HUES64 (cell line): ENCODE measurements at regions not wholly inside any gene's neighbourhood (a gene's known extent, or its start where the extent isn't known, plus 50 kb on each side); places are given as distances from the start of the nearest gene placed in this dataset.
"Not testable (repeated sequence)": the region's sequence is repeated elsewhere in the genome, so short reads cannot be mapped to it uniquely, and the experiment has no call there.

ENCODE experiments used
- H3K27ac ChIP-seq: 2 replicates; pipeline ENCODE4 v1.7.0; 2013; ENCODE audit warnings: low read depth, low read length, inconsistent platforms
- H3K27me3 ChIP-seq: 2 replicates; pipeline ENCODE4 v1.6.1; 2013; ENCODE audit warnings: mild to moderate bottlenecking, low read length; ENCODE audit not compliant: insufficient read depth
- H3K36me3 ChIP-seq: 2 replicates; pipeline ENCODE4 v1.6.1; 2013; ENCODE audit warnings: mild to moderate bottlenecking, low read length; ENCODE audit not compliant: insufficient read depth
- H3K4me1 ChIP-seq: 2 replicates; pipeline ENCODE4 v1.6.1; 2013; ENCODE audit warnings: mild to moderate bottlenecking, low read length, moderate library complexity; ENCODE audit not compliant: insufficient read depth
- H3K4me3 ChIP-seq: 2 replicates; pipeline ENCODE4 v1.5.1; 2013; ENCODE audit warnings: mild to moderate bottlenecking, low read length, moderate library complexity
- H3K9ac ChIP-seq: 2 replicates; pipeline ENCODE4 v1.6.1; 2013; ENCODE audit warnings: mild to moderate bottlenecking, low read depth, low read length
- H3K9me3 ChIP-seq: 2 replicates; pipeline ENCODE4 v1.6.1; 2013; ENCODE audit warnings: low read depth, low read length; ENCODE audit not compliant: insufficient read depth
- WGBS: fragments of 150-250, 120-280 bp; methylation state at CpG from one replicate; pipeline ENCODE4 v1.1.7; 2013; ENCODE audit warnings: missing lambda C conversion rate; 5-methylcytosine and 5-hydroxymethylcytosine counted together

DNA sequence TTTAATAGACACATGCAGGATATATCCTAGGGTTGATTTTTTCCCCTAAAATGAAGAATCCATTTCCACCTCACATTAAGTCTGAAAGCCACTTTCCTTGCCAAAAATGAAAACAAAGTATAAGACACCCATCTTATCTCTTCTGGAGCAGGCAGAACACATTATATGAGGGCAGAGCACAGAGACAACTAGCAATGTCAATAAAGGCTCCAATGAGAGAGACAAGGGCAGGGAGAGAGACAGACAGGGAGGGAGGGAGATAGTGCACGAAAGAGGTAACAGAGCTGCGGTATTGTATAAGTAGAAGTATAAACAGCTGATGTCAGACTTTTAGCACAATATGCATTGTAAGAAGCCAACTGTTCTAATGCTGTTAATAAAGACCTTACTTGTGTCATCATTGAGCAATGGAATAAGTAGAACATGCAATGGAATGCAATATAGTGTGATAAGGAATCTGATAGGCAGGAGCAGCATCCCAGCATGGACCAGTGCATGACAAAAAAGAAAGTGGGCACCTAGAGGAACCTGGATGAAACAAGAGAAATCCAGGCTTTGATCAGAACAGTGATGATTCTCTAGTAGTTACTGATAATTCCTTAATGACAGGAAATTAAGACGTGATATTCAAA, 150.6 kb upstream of the TCF4 start:
- Histone ChIP-seq H3K9me3 (no peaks in the 10 kb centered on the region), H3K36me3 (no peaks in the 10 kb centered on the region), H3K9ac (no peak overlapping the region), H3K27ac (no peak overlapping the region), H3K4me1 (no peaks in the 10 kb centered on the region), H3K4me3 (no peak overlapping the region), H3K27me3 (no peaks in the 10 kb centered on the region)
- 98% methylated on average over 3 of the region's 3 CpGs for WGBS

DNA sequence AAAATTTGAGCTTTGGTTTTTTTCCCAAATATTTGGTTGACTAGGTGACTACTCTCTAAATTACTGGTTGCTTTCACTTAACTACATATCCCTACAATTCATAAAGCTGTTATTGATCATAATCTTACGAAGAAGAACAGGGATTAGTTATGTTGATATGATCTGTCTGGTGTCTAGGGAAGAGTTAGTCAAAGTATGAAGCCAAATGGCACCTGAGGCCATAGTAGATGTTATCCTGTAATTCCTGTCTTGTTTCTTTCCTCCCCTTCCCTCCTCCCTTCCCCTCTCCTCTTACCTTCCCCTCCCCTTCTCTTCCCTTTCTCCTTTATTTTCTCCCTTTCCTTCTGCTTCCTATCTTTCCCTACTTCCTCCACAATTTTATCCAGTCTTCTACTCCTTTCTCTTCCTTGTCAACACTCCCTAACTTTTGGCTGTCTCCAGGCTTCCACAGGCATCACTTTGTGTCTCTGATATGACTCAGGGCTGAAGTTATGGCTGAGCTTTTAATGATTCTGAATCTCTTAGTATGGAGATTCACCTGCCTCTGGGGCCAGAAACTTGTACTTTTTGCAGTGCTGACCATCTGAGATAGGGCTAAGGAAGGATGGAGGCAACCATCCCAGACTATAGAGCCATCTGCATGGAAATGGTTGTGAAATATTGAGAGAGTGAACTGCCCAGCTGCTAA, 149.9 kb upstream of the TCF4 start:
- no peaks in the 10 kb centered on the region for H3K9me3 ChIP-seq
- no peak overlapping the region for H3K27ac ChIP-seq
- H3K27me3 ChIP-seq = no peaks in the 10 kb centered on the region
- no peak overlapping the region for H3K9ac ChIP-seq
- 100% methylated on average over 1 of the region's 1 CpG for WGBS
- no peaks in the 10 kb centered on the region for H3K4me1 ChIP-seq
- no peak overlapping the region for H3K4me3 ChIP-seq
- H3K36me3 ChIP-seq = no peaks in the 10 kb centered on the region

DNA sequence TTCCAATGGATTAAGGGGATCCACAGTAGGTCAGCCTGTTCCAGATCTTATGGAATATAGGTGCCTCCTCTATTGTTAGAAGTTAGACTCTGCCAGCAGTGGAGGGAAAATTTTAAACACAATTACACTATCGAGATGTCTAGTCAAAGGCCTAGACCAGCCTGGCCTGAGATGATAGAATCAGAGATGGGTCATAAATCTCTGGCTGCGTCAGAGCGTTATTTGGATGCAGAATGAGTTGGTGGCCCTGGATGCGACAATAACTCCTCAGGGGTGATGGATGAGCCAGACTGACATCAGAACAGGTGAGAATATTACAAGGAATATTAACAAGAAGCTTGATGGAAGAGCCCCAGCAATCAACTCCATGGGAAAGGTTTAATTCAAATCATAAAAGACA, 149.3 kb upstream of the TCF4 start:
- no peak overlapping the region for H3K9ac ChIP-seq
- WGBS = 98% methylated on average over 4 of the region's 4 CpGs
- H3K4me1 ChIP-seq = no peaks in the 10 kb centered on the region
- H3K27ac ChIP-seq = no peak overlapping the region
- no peak overlapping the region for H3K4me3 ChIP-seq
- H3K27me3 ChIP-seq = no peaks in the 10 kb centered on the region
- H3K9me3 ChIP-seq = no peaks in the 10 kb centered on the region
- H3K36me3 ChIP-seq = no peaks in the 10 kb centered on the region

DNA sequence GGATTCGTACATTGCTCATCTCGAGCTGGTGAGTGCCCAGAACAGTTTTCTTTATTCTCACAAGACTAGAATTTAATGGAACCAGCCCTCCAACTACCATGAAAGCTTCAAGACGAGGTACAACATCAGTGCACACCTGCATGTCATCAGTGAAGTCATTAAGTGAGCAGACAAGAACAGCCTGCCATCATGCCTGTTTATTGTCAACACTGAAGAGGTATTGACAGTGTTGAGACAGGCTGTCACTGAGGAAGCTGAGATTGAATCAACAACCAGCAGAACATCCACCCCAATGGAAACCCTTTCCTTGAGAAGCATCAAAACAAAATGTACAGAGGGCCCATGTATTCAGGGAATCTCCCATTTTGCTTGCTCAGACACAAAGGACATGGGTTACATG, 148.0 kb upstream of the TCF4 start:
- Histone ChIP-seq H3K4me1 (no peaks in the 10 kb centered on the region), H3K27me3 (no peaks in the 10 kb centered on the region)
- 93% methylated on average over 3 of the region's 3 CpGs for WGBS

DNA sequence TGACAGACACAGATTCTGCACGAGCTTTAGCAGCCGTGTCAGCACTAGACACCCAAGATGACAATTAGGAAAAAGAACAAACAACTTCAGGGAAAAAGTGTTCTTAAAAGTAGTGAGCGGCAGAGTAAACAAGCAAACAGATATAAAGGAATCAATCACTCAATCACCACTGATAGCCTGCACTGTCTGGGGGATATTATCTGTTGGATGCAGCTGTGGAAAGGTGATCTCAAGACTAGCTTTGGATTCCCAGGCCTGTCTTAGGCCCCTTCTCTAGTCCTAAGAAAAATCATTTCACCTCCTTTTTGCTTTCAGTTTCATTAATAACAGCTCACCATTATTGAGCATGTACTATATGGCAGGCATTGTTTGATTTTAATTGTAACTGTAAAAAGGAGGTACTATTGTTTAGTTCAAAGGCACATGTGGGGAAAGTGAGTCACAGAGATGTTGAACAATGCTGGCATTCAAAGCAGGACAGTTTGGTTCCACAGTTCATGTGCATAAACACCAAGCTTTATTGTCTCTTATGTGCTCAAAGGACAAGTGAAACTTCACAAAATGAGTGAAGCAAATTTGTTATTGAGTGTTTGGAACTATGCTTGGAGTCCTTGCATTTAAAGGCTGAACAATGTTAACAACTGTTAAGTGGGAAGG, 147.3 kb upstream of the TCF4 start:
- no peak overlapping the region for H3K9ac ChIP-seq
- H3K9me3 ChIP-seq = no peaks in the 10 kb centered on the region
- H3K36me3 ChIP-seq = no peaks in the 10 kb centered on the region
- H3K27me3 ChIP-seq = no peaks in the 10 kb centered on the region
- H3K27ac ChIP-seq = no peak overlapping the region
- no peak overlapping the region for H3K4me3 ChIP-seq
- 93% methylated on average over 2 of the region's 3 CpGs for WGBS
- no peaks in the 10 kb centered on the region for H3K4me1 ChIP-seq

More for the DNA sequence above, 148.0 kb upstream of the TCF4 start:
- Histone ChIP-seq H3K36me3 (no peaks in the 10 kb centered on the region), H3K9ac (no peak overlapping the region), H3K4me3 (no peak overlapping the region), H3K9me3 (no peaks in the 10 kb centered on the region), H3K27ac (no peak overlapping the region)

DNA sequence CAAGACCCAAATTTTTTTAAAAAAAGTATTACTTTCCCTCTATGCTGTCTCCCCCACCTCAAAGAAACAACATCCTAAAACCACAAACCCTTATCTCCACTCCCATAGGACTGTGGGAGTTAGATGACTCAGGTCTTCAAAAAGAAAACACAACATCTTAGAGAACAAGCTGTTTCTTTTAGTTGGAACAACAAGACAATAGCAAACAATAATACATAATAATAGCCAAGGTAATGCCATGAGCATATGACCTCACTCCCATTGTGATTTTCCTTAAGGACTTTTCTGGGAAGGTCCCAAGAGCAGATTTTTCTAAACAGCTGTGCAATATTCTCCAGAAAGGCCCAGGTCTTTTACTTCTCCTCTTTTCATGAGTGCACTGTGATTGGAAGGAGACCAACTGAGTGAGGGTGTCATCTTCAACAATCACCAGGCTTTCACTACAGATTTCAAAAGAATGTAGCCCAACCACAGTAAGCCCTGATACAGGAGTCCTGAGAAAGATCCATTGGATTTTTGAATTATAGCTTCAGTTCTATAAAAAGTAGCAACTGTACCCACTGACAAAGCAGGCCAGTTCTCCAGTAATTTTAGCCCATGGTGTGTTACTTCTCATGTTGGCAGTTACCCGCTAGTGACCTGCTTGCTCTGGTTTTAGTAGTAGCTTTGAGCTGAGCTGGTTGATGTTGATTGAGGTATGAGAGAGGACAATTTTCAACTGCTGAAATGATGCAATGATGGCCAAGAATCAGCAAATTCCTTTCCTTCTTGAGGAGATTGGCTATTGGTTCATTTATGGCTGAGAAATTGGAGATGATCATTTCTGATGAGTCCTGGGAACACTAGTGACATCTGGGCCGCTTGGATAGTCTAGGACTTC, 144.5 kb upstream of the TCF4 start:
- Histone ChIP-seq H3K36me3 (no peaks in the 10 kb centered on the region), H3K27ac (no peak overlapping the region), H3K4me3 (no peak overlapping the region), H3K9ac (no peak overlapping the region), H3K9me3 (no peaks in the 10 kb centered on the region), H3K4me1 (0 out of 2 replicates have a peak, but pooled peaks cover 5% of the 10 kb centered on the region), H3K27me3 (no peaks in the 10 kb centered on the region)
- WGBS = 95% methylated on average over 2 of the region's 2 CpGs

DNA sequence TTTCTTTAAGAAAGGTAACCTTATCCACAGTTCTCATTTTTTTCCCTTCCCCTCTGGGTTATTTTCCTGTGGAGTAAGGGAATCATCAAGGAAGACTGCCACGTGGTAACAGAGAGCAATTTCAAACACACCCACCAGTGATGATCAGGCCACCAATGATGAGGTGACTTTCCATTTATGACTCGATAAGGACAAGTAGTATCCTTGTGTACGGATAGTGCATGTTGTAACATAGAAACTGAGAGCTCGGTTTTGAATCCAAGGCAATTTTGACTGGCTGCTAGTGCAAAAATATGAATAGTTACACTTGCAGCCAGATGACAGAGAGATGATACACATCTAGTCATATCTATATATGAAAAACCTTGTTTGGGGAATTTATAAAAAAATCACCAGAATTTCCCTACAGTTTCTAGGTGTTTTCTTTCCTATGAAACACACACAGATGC, 143.6 kb upstream of the TCF4 start:
- H3K9me3 ChIP-seq = no peaks in the 10 kb centered on the region
- no peak overlapping the region for H3K4me3 ChIP-seq
- no peaks in the 10 kb centered on the region for H3K36me3 ChIP-seq
- H3K4me1 ChIP-seq = 0 out of 2 replicates have a peak, but pooled peaks cover 5% of the 10 kb centered on the region
- H3K9ac ChIP-seq = no peak overlapping the region
- no peak overlapping the region for H3K27ac ChIP-seq
- no peaks in the 10 kb centered on the region for H3K27me3 ChIP-seq
- WGBS = 92% methylated on average over 4 of the region's 4 CpGs

DNA sequence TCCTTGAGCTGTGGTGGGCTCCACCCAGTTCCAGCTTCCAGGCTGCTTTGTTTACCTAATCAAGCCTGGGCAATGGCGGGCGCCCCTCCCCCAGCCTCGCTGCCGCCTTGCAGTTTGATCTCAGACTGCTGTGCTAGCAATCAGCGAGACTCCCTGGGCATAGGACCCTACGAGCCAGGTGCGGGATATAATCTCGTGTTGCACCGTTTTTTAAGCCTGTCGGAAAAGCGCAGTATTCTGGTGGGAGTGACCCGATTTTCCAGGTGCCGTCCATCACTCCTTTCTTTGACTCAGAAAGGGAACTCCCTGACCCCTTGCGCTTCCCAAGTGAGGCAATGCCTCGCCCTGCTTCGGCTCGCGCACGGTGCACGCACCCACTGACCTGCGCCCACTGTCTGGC, 133.0 kb upstream of the TCF4 start:
- H3K27me3 ChIP-seq, H3K9me3 ChIP-seq, H3K36me3 ChIP-seq, H3K4me1 ChIP-seq: not testable (repeated sequence)
- peak overlapping the region; percentile 59 for H3K4me3 ChIP-seq
- WGBS = 28% methylated on average over 13 of the region's 21 CpGs
- H3K9ac ChIP-seq = peak overlapping the region; percentile 75
- peak overlapping the region; percentile 41; the same call in 1 of the 2 replicates for H3K27ac ChIP-seq

DNA sequence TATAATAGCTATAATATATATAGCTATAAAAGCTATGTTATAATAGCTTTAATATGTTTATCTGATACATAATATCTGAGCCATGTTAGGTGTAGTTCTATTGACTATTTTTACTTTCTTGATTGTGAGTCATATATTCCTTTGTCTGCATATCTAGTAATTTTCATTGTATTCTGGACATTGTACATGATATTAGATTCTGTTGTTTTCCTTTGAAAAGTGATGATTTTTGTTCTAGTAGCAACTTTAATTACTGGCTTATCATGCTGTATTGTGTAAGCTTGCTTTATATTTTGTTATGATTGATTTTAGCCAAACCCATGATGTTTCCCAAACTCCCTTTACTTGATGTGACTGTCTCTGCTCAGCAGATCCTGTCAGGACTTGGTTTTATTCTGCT, 125.7 kb upstream of the TCF4 start:
- H3K9me3 ChIP-seq = 0 out of 2 replicates have a peak, but pooled peaks cover 4% of the 10 kb centered on the region
- no peaks in the 10 kb centered on the region for H3K27me3 ChIP-seq
- no peaks in the 10 kb centered on the region for H3K4me1 ChIP-seq
- no peaks in the 10 kb centered on the region for H3K36me3 ChIP-seq
- no peak overlapping the region for H3K4me3 ChIP-seq
- no peak overlapping the region for H3K27ac ChIP-seq
- H3K9ac ChIP-seq = no peak overlapping the region

DNA sequence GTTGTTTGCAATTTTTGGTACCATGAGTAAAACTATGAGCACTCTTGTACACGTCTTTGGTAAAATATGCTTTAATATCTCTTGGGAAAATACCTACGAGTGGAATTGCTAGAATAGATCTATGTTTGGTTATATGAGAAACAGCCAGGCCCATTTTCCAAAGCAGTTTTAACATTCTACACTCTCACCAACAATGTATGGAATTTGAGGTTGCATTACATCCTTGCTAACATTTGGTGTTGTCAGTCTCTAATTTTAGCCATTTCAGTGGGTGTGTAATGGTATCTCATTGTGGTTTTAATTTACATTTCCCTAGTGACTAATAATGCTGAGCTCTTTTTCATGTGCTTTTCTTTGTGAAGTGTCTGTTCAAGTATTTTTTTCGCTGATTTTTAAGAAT, 118.9 kb upstream of the TCF4 start:
- Histone ChIP-seq H3K4me3 (no peak overlapping the region), H3K27me3 (no peaks in the 10 kb centered on the region), H3K4me1 (no peaks in the 10 kb centered on the region), H3K27ac (no peak overlapping the region), H3K9me3 (no peaks in the 10 kb centered on the region), H3K36me3 (no peaks in the 10 kb centered on the region), H3K9ac (no peak overlapping the region)
- WGBS = 83% methylated on average over 2 of the region's 3 CpGs
